Glutamatergic neuron (in vitro differentiated cells): ENCODE measurements at regions not wholly inside any gene's neighbourhood (a gene's known extent, or its start where the extent isn't known, plus 50 kb on each side); places are given as distances from the start of the nearest gene placed in this dataset.

ENCODE experiments used
- DNase-seq: peaks from one replicate; pipeline ENCODE4 v3.0.0; 2022
- H3K27ac Mint-ChIP-seq: one replicate; pipeline ENCODE4 v1.8.0; 2020; ENCODE audit warnings: mild to moderate bottlenecking, mixed read lengths, inconsistent platforms; ENCODE audit not compliant: unreplicated experiment
- H3K27me3 Mint-ChIP-seq: one replicate; pipeline ENCODE4 v1.8.0; 2020; ENCODE audit warnings: mild to moderate bottlenecking, moderate library complexity, mixed read lengths, inconsistent platforms; ENCODE audit not compliant: unreplicated experiment
- H3K36me3 Mint-ChIP-seq: one replicate; pipeline ENCODE4 v1.8.0; 2020; ENCODE audit warnings: mild to moderate bottlenecking, mixed read lengths, inconsistent platforms; ENCODE audit not compliant: unreplicated experiment
- H3K4me1 Mint-ChIP-seq: one replicate; pipeline ENCODE4 v1.8.0; 2020; ENCODE audit warnings: mild to moderate bottlenecking, low read depth, mixed read lengths, inconsistent platforms; ENCODE audit not compliant: unreplicated experiment
- H3K4me3 Mint-ChIP-seq: one replicate; pipeline ENCODE4 v1.8.0; 2020; ENCODE audit warnings: mild to moderate bottlenecking, mixed read lengths, inconsistent platforms; ENCODE audit not compliant: unreplicated experiment
- H3K9me3 Mint-ChIP-seq: one replicate; pipeline ENCODE4 v1.8.0; 2020; ENCODE audit warnings: mild to moderate bottlenecking, moderate library complexity, mixed read lengths, inconsistent platforms; ENCODE audit not compliant: unreplicated experiment
- TF ChIP-seq, protein P1 (sequence below): fragments of 200-600 bp; sonication (generic); IDR thresholded peaks from one replicate; pipeline ENCODE4 v1.5.0; 2021; ENCODE audit not compliant: partially characterized antibody, unreplicated experiment

- no peak for DNase-seq
- no peak overlapping the region for H3K4me3 Mint-ChIP-seq
- no peaks in the 10 kb centered on the region for H3K4me1 Mint-ChIP-seq
- TF ChIP-seq, protein P1, sequence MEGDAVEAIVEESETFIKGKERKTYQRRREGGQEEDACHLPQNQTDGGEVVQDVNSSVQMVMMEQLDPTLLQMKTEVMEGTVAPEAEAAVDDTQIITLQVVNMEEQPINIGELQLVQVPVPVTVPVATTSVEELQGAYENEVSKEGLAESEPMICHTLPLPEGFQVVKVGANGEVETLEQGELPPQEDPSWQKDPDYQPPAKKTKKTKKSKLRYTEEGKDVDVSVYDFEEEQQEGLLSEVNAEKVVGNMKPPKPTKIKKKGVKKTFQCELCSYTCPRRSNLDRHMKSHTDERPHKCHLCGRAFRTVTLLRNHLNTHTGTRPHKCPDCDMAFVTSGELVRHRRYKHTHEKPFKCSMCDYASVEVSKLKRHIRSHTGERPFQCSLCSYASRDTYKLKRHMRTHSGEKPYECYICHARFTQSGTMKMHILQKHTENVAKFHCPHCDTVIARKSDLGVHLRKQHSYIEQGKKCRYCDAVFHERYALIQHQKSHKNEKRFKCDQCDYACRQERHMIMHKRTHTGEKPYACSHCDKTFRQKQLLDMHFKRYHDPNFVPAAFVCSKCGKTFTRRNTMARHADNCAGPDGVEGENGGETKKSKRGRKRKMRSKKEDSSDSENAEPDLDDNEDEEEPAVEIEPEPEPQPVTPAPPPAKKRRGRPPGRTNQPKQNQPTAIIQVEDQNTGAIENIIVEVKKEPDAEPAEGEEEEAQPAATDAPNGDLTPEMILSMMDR: no peak
- H3K27me3 Mint-ChIP-seq: peaks cover 2% of the 10 kb centered on the region
- peaks cover 4% of the 10 kb centered on the region for H3K36me3 Mint-ChIP-seq
- no peak overlapping the region for H3K27ac Mint-ChIP-seq
- no peaks in the 10 kb centered on the region for H3K9me3 Mint-ChIP-seq
These were observed 220.7 kb downstream of the RFC3 start for GRCh38 chr13:34038541-34039068.

DNA sequence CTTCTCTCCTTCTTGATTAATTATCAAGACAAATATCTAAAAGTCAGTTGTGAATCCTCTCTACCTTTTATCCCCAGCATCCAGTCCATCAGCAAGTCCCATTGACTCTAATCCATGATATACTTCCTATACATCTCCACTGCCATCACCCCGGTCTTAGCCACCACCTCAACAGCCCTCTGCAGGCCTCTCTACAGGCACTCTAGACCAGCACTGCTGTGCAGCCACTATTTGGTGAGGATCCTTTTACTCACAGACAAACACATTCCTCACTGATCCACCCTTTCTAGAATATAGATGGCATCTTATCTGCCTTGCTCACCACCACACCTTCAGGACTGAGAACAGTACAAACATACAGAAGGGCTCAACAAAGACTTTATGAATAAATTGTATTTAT, 221.7 kb downstream of the RFC3 start:
- Mint-ChIP-seq H3K4me1 (no peaks in the 10 kb centered on the region), H3K27ac (no peak overlapping the region), H3K4me3 (no peak overlapping the region), H3K36me3 (peaks cover 4% of the 10 kb centered on the region), H3K9me3 (no peaks in the 10 kb centered on the region), H3K27me3 (peaks cover 2% of the 10 kb centered on the region)
- TF ChIP-seq, protein P1: no peak
- DNase-seq: no peak

DNA sequence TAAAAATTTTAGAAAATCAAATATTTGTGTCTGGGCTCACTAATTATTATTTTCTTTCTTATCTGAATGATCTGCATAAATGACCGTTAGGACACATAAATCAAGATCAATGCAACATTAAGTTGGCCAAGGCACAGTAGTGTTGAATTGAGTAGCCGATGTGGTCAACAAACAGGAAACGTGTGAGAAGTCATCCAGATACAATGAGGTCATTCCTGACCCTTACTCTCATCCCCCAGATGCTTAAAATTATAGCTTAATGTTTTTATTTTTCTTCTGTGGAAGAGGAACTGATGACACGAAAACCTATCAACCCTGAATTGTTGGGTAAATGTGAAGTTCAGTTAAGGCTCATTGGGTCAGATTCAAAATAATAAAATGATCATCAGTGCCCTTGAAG, 222.9 kb downstream of the RFC3 start:
- Mint-ChIP-seq H3K27me3 (peaks cover 2% of the 10 kb centered on the region), H3K27ac (no peak overlapping the region), H3K4me3 (no peak overlapping the region), H3K36me3 (no peaks in the 10 kb centered on the region), H3K4me1 (no peaks in the 10 kb centered on the region), H3K9me3 (no peaks in the 10 kb centered on the region)
- TF ChIP-seq, protein P1: no peak
- no peak for DNase-seq

DNA sequence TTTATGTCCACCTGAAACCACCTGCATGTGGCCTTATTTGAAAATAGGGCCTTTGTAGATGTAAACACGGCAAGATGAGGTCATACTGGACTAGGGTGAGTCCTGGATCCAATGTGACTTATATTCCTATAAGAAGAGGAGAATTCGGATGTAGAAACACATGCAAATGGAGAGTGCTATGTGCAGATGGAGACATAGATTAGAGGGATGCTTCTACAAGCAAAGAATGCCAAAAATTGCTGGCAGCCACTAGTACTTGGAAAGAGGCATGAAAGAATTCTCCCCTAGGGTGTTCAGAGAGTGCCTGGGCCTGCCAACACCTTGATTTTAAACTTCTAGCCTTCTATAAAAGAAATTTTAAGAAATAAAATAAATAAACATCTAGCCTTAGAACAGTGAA, 226.1 kb downstream of the RFC3 start:
- Mint-ChIP-seq H3K4me3 (no peak overlapping the region), H3K36me3 (no peaks in the 10 kb centered on the region), H3K4me1 (no peaks in the 10 kb centered on the region), H3K27ac (no peak overlapping the region), H3K27me3 (peaks cover 2% of the 10 kb centered on the region), H3K9me3 (no peaks in the 10 kb centered on the region)
- no peak for DNase-seq
- TF ChIP-seq, protein P1: no peak

GRCh38 chr13:34044660-34045080, 226.7 kb downstream of the RFC3 start:
- DNase-seq: no peak
- Mint-ChIP-seq H3K27ac (no peak overlapping the region), H3K4me1 (no peaks in the 10 kb centered on the region), H3K4me3 (no peak overlapping the region), H3K27me3 (peaks cover 2% of the 10 kb centered on the region), H3K36me3 (no peaks in the 10 kb centered on the region), H3K9me3 (no peaks in the 10 kb centered on the region)
- TF ChIP-seq, protein P1: no peak
